C4-2B (cell line): ENCODE measurements at regions not wholly inside any gene's neighbourhood (a gene's known extent, or its start where the extent isn't known, plus 50 kb on each side); places are given as distances from the start of the nearest gene placed in this dataset.
"Not testable (repeated sequence)": the region's sequence is repeated elsewhere in the genome, so short reads cannot be mapped to it uniquely, and the experiment has no call there.

Source experiments
- H3K27ac ChIP-seq: fragments of 450-650 bp; 2 replicates; pipeline ENCODE4 v1.5.1; 2017
- CTCF ChIP-seq: fragments of 450-650 bp; conservative IDR thresholded peaks from 2 replicates; pipeline ENCODE4 v1.5.1; 2017; ENCODE audit warnings: mild to moderate bottlenecking
- ZFX ChIP-seq: fragments of 450-650 bp; IDR thresholded peaks from 2 replicates; pipeline ENCODE4 v1.6.1; 2017

- TF ChIP-seq ZFX (no peak), CTCF (no peak)
- H3K27ac ChIP-seq = no peak overlapping the region
These were observed 1640.7 kb downstream of the C4orf33 start for GRCh38 chr4:130736436-130737185.

- no peak for TF ChIP-seq CTCF
- TF ChIP-seq ZFX = no peak
These were observed 1642.3 kb downstream of the C4orf33 start for GRCh38 chr4:130738233-130738632.

GRCh38 chr4:130747842-130748241, 1651.9 kb downstream of the C4orf33 start:
- TF ChIP-seq ZFX (no peak), CTCF (peak; percentile 35)
- no peak overlapping the region for H3K27ac ChIP-seq

More at GRCh38 chr4:130738233-130738632, 1642.3 kb downstream of the C4orf33 start:
- H3K27ac ChIP-seq = no peak overlapping the region

- TF ChIP-seq ZFX = no peak
- no peak for TF ChIP-seq CTCF
- H3K27ac ChIP-seq = no peak overlapping the region
These were observed 1658.0 kb downstream of the C4orf33 start for GRCh38 chr4:130753926-130754325.

GRCh38 chr4:130760246-130760645, 1664.3 kb downstream of the C4orf33 start:
- H3K27ac ChIP-seq = no peak overlapping the region
- no peak for TF ChIP-seq ZFX
- TF ChIP-seq CTCF = no peak

- not testable (repeated sequence) for H3K27ac ChIP-seq
These were observed 1671.4 kb downstream of the C4orf33 start for GRCh38 chr4:130767384-130767783.

GRCh38 chr4:130772966-130773365, 1677.0 kb downstream of the C4orf33 start:
- H3K27ac ChIP-seq = not testable (repeated sequence)

- peak; percentile 71 for TF ChIP-seq CTCF
- TF ChIP-seq ZFX = no peak
- H3K27ac ChIP-seq = no peak overlapping the region
These were observed 1712.5 kb downstream of the C4orf33 start for GRCh38 chr4:130808492-130808891.
